Pulmonary artery endothelial cell (primary cell): ENCODE measurements at regions not wholly inside any gene's neighbourhood (a gene's known extent, or its start where the extent isn't known, plus 50 kb on each side); places are given as distances from the start of the nearest gene placed in this dataset.
A peak's percentile ranks its signal among the peaks of the same experiment; 100 is the strongest.
"Not testable (repeated sequence)": the region's sequence is repeated elsewhere in the genome, so short reads cannot be mapped to it uniquely, and the experiment has no call there.

ENCODE experiments used
- DNase-seq: peaks from one replicate; pipeline ENCODE4 v3.0.0-alpha.2; 2011; ENCODE audit warnings: low read depth, low spot score

DNA sequence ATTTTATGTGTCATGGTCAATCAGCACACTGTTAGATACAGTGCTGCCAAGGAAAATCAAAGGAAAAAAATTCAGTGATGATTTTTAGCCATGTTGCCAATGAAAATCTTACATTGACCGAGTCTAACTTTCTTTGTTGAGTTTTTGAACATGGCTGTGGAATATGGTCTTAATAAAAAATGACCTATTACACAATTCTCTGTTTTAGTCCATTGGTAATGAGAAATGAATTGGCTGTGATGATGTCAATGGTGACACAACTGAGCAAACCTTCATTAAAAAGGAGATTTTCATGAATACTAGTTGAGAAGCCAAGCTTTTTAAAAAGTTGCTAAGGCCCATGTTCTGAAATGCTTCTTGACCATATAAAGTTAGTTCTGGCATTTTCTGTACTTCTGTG, 225.9 kb upstream of the GYPA start:
- DNase-seq, result no peak

DNA sequence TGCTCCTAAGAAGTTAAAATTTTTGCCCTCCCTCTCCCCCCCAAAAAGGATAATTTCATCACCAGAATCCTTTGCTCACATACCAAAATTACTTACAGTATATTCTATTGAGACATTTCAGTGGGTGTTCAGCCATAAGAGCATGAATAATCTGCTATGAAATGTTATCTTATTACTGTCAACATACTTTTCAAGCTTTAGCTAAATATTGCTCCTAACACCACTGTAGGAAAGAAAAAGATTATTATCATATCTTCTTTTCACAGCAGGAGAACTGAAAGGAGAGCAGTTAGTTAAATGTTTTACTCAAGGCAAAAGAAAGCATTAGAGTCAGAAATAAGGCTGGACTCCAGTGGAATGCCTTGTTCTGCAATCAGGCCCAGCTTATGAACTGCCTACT, 231.0 kb upstream of the GYPA start:
- DNase-seq, result no peak

DNA sequence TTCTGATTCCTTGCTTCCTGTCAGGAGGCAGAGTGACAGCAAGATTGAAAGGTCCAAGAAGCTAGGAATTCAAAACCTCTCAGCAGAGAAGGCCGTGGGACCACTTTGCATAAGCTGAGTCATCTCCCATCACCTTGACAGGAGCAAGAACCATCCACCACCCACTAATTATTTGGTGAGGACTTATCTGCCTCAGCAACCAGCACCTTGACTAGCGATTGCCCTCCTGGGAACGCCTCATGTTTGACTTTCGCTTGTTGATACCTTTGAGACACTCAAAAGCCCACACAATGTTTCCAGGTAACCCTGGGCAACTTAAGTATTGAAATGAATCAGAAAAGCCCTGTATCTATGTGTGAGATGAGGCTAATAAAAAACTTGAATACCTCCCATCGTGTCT, 233.5 kb upstream of the GYPA start:
- DNase-seq, result no peak

DNA sequence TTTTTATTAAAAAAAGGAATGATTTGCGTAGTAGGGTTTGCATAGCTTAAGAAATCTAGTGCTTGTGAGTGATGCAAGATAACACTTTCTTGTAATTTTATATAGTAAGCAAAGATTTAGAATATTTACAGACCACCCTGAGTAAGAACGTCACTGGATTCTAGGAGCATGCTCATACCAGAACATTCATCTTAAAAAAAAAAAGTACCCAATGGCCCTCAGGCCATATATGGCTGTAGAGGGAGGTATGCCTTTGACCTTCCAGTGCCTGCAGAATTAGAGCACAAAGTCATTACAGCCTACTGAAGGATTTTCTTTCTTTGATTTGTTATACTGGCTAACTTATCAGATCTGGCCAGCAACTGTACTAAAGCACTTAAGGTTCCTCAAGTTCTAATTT, 236.3 kb upstream of the GYPA start:
- no peak for DNase-seq

DNA sequence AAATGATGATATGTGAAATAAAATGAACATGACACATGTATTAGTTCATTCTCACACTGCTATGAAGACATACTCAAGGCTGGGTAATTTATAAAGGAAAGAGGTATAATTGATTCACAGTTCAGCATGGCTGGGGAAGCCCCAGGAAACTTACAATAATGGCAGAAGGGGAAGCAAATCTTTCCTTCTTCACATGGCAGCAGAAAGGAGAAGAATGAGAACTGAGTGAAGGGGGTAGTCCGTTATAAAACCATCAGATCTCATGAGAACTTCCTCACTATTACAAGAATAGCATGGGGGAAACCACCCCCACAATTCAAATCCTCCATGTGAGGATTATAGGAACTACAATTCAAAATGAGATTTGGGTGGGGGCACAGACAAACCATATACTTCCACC, 243.9 kb upstream of the GYPA start:
- DNase-seq, result no peak

DNA sequence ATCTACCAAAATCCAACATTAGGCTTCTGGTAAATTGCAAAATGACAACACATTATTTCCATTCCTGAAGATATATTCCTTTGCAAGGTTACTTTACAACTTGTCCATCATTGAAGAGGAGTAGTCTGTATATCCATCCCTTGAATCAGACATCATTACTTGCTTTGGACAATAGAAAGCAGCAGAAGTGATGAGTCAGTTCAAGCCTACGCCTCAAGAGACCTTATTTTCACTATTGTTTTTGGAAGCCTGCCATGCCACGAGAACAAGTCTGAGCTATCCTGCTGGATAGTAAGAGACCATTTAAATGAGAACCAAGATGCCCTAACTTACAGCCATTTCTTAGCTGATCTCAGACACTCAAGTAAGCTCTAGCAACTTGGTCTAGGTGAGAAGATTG, 246.0 kb upstream of the HHIP start:
- DNase-seq, result peak; percentile 79

DNA sequence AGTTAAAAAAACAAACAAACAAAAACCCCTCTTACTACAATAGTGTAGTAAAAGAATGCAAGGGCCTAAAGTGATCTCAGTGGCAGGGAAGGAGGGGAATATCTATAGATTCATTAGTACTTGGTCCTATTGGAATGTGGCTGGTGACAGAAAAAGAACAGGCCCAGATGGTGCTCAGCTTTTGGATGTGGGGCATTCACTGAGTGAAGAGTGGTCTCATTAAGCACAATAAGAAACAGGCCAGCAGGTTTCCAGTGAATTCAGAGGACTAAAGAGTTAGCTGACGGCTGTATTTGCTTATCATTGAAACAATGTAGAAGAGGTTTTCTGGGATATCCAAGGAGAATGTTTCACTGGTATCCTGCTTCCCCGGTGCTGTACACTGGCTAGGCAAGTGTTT, 243.8 kb upstream of the HHIP start:
- DNase-seq, result no peak

DNA sequence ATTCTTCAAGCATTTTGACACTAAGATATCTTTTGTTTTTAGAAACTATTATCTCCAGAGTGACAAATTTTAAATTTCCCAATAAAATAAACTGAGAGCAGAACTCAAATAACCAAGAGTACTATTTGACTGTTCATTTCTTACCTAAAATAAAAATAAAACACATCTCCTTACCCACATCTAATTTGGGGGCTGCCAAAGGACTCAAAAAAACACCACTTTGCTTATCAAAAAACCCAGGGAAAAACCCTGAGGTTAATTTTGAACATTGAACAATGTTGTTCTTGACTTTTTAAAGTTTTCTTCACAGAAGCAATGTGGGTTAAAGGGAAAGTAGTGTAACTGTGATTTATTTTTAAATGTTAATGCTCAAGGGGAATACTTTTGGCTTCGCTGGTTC, 243.0 kb upstream of the HHIP start:
- no peak for DNase-seq

DNA sequence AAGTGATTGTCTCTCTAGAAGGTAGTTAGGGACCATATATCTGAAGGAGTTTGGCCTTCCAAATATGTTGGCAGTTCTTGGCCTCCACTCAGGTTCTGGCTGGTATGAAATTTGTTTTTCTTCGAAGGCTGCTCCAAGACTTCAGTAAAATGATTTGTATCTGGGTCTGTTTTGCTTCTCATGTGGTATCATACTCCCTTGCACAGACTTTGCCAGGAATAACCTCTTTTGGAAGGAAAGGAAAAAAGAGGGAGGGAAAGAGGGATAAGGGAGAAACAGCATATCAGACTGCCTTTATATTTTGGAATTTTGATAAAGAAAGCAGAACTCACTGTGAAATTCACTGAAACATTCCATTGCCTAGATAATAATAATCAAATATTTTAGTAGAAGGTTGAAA, 242.1 kb upstream of the HHIP start:
- no peak for DNase-seq

DNA sequence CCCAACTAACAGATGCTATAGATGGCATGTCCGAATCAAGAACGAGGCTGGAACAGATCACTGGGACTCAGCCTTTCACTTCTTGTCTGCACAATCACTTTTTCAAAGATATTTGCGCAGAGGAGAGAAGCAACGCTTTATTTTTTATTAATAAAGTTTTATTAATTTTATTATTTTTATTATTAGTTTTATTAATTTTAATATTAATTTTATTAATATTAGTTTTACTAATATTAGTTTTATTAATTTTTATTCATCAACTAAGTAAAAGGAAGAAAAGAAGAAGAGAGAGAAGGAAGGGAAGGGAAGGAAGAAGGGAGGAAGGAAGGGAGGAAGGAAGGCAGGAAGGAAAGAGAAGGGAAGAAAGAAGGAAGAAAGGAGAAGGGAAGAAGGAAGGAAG, 236.4 kb upstream of the HHIP start:
- no peak for DNase-seq

DNA sequence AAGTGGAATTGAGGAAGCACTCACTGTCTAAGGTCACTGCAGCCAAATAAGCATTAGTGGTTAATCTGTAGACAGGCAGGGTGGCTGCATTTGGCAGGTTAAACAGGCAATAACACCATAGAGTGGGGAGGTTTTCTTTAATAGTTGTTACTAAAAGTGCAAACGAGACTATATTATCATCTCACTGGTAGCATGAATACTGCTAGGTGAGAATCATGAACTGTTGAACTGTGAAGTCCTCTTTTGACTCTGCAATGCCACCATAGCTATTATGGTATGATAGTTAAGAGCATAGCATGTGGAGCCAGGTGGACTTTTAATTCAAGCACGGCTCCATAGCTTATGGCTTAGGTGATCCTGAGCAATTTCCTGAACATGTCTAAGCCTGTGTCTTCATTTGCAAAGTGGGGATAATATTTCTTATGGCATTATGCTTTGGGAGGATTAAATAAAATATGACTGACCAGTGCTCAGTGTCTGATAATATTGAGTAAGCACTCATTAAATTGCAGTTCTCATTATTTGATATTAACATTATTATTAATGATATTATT, 235.6 kb upstream of the HHIP start:
- DNase-seq, result no peak

DNA sequence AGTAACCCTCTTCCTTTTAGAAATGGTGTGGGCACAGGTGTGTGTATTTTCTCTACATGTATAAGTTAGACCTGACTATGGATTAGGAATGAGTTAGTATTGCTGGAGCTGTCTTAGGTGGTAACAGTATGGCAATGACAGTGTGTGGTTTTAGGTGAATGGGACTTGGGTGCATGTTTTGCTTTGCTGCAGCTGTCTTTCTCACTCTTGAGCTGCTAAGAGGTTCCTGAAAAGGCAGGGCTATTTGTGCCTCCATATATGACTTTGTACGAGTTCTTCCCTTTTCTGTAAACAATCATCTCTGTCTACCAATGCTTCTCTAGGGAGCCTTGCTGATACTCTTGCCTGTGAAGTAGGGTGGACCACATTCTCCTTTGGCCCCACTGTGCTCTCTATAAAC, 234.8 kb upstream of the HHIP start:
- no peak for DNase-seq

DNA sequence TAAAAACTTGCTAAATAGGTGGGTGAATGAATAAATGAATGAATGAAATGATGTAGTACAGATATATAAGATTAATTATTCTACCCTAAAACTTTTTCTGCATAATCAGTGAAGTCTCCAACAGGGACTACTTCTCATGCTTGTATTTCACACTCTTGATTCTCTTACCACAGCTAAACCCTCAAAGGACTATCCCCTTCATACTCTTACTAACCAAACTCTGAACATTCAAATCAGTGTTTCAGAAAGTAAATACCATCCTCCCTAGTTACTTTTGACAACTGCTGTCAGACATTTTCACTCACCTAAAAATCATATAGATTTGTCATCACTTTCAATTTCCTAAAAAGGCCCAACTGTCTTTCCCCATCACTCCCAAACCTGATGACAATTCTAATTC, 234.3 kb upstream of the HHIP start:
- DNase-seq, result no peak

DNA sequence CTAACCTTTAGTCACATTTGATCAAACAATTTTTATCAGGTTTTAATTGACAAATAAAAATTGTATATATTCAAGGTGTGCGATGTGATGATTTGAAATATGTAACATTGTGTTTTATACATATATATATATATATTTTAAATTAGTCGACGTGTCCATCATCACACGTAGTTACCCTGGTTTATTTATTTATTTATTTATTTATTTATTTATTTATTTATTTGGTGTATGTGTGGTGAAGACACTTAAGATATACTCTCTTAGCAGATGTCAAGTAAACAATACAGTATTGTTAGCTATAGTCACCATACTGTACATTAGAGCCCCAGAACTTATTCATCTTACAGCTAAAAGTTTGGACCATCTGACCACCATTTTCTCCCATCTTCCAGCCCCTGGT, 224.9 kb upstream of the HHIP start:
- DNase-seq, result no peak

DNA sequence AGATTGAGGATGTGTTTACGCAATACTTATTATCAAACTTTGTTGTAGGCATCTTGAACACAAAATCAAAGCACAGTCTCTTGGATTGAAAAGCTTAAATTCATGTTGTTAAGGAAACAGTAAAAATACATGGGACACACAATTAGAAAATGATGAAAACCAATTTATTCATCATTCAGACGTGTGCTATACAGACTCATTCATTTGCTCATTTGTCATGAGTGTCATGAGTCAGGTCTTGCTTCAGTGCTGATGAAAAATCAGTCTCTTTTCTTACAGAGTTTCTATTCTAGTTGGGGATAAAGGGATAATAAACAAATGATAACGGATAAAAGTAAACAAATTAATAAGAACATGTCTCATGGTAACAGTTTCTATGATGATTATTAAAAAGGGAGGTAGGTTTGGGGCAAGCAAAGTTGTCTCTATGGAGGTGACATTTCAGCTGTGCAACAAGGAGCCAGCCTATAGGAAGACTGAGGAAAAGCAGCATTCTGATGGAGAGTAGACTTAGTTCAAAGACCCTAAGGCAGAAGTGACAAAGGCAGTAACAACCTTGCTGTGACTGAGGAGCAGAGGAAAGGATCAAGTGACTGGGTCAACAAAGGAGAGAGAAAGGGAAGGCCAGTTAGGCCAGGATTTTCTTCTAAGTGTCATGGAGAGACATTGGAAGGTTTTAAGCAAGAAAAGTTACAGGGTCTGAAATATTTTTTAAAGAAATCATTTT, 224.0 kb upstream of the HHIP start:
- no peak for DNase-seq

DNA sequence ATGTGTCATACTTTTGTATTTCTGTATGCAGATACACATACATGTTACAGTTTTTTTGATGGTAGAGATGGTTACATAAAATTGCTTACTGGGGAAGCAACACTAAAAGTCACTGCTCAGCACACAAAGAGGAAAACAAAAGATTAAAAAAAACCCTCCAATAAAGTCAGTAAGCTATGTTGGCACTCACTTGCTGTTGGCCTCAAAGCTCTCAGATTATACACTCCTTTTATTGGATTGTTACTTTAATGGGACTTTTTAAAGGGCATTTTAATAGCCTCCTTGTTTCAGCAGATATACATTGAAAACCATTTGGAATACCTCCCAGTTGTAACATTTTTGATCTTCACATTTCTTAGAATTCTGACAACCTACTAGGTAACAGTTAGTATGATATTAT, 222.0 kb upstream of the HHIP start:
- no peak for DNase-seq

DNA sequence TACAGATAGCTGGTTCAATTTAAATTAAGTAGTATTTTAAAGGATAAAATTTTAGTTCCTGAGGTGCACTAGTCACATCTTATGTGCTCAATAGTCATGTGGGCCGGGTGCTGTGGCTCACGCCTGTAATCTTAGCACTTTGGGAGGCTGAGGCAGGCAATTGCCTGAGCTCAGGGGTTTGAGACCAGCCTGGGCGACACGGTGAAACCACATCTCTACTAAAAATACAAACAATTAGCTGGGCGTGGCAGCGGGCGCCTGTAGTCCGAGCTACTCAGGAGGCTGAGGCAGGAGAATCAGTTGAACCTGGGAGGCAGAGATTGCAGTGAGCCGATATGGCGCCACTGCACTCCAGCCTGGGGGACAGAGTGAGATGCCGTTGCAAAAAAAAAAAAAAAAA, 219.9 kb upstream of the HHIP start:
- DNase-seq, result not testable (repeated sequence)

DNA sequence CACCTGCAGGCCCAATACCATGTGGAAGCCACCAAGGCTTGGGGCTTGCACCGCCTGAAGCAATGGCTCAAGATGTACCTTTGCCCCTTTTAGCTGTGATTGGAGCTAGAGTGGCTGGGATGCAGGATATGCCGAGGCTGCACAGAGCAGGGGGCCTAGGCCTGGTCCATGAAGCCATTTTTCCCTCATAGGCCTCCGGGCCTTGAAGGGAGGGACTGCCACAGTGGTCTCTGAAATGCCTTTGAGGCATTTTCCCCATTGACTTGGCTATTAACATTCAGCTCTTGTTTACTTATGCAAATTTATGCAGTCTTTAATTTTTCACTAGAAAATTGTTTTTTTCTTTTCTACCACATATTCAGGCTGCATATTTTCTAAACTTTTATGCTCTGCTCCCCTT, 203.2 kb upstream of the HHIP start:
- DNase-seq, result no peak

DNA sequence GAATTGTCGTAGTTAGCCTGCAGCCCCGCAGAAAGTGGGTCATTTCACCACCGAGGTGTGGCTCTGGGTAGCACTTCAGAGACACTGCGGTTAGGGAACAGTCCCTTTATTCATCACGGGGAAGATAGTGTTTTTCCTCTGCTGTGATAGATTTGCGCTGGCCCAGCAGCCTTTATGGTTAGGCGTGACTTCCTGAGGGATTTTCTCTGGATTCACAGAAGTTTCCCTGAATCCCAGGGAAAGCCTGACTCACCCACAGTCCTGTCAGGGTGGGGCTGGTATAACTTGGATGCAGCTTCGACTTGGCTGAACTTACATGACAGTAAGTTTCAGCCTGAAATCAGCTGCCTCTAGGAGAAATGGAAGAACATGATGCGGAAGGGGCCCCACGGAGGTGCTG, 196.3 kb upstream of the HHIP start:
- DNase-seq, result no peak

DNA sequence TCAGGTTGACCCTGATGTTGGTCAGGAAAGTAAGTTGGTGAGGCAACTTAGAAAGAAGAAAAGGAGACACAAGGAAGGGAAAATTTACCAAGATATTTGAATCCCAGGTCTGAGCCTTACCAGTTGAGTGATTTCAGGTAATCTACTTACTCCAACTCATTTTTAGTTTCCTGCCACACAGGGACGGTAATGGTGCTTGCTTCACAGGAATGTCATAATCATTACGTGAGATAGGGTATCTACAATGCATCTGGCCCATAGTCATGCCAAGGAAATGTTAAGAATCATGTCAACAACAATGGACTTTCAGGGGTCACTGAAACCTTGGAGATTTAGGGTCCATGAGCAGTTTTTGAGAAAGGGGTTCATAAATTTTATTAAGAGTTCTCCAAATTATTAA, 195.4 kb upstream of the HHIP start:
- no peak for DNase-seq

DNA sequence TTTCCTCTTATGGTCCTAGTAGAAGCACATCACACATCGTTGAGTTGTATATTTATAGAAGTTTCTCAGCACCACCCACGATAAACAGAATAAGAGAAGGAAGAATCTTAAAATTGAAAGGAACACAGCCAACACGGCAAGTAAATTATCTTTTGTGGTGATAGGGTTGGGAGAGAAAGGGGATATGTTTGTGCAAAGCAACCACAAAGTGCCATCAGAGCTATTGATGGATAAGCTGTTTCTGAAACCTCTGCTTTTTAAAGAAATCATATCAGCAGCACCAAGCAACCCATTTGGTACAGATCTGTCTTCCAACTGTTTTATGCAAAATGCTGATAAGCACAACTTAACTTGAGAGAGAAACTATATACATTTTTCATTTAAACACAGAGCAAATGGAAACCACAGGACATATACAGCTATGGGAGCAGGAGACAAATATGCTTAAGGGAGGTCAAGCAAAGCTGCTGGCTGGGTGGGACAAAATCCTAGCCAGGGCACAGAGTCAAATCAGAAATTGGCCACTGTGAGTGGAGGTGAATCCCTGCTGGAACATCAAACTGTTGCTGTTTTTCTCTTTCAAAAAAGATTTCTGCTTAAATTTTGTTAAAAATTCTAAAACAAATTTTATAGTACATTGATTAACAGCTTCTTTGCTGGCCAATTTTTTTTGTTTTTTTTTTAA, 194.0 kb upstream of the HHIP start:
- DNase-seq, result no peak

DNA sequence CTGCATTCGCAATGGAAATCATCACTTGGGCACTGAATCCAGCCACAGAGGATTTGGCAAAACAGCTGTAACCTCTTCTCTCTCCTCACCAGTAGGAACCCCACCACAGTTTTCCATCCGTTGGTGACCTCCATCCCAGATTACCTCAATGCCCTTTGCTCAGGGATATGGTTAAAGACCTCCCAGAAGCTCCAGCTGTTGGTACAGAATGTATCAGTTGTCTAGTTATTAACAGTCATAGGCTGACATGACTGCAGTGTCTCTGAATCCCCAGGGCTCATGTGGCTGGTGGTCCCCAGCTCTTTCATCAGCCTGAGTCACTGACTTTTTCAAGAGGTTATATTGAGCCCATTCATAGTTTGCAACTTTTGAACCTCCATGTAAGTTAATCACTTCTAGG, 189.8 kb upstream of the HHIP start:
- DNase-seq, result no peak

DNA sequence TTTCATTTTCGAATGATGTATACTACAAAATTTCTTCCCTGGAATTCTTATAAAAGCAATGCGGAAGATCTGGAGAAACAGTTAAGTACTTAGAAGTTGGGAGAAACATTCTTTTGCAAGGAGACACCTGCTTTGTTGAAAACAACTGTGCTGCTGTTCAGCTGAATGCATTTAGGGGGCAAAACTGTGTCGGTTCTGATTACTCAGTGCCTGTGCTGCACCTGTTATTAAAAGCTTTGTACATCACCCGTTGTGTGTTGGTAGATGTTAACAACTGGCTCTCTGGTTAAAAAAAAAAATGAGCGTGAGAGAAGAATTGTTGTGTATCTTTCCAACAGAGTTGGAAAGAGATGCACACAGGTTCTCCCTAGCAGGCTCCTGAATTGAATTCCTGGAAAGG, 184.1 kb upstream of the HHIP start:
- DNase-seq, result no peak
